ENCODE measurements at regions not wholly inside any gene's neighbourhood (a gene's known extent, or its start where the extent isn't known, plus 50 kb on each side); places are given as distances from the start of the nearest gene placed in this dataset.

GRCh38 chr1:115227346-115228082 lies 110.5 kb downstream of the NGF start:
- H3K9me3 ChIP-seq (ENCODE audit: insufficient read depth in 2 of 2, low read depth in 1 of 2, low read length in 1 of 2), result no peaks in the 10 kb centered on the region
- no peaks in the 10 kb centered on the region for H4K20me1 ChIP-seq (replicated peaks in 1 of 2; ENCODE audit: control insufficient read depth in 1 of 2, insufficient read depth in 2 of 2, low read length in 2 of 2)
- H3K79me2 ChIP-seq (ENCODE audit: control insufficient read depth in 1 of 2, insufficient read depth in 2 of 2, low read length in 2 of 2), result no peaks in the 10 kb centered on the region
- 87% methylated on average over 8 of the region's 8 CpGs; no CpG with 5 or more reads in 1 of the 2 experiments for WGBS, 2 experiments (ENCODE audit: extremely low coverage in 1 of 2, insufficient coverage in 1 of 2, insufficient read length in 1 of 2, insufficient replicate concordance in 2 of 2, low coverage in 1 of 2, low lambda C conversion rate in 2 of 2, missing lambda C conversion rate in 1 of 2)
- POLR2A ChIA-PET (ENCODE audit: partially characterized antibody), result no interaction called here
- no peaks in the 10 kb centered on the region for H3K4me1 ChIP-seq (replicated peaks in 1 of 4; ENCODE audit: control insufficient read depth in 3 of 4, insufficient read depth in 4 of 4, low read length in 3 of 4)
- no peak overlapping the region for H2BK120ac ChIP-seq (replicated peaks; ENCODE audit: low read depth, low read length)
- no peak overlapping the region for H2BK5ac ChIP-seq (ENCODE audit: low read depth, low read length)
- FAIRE-seq (no peak), DNase-seq (ENCODE audit: low read depth in 1 of 2, low spot score in 2 of 2) (no peak)
- H3K4ac ChIP-seq (replicated peaks; ENCODE audit: insufficient read length, low read depth, low read length), result no peak overlapping the region
- no peak overlapping the region for H3K23ac ChIP-seq (ENCODE audit: insufficient read length)
- H3K56ac ChIP-seq (replicated peaks; ENCODE audit: insufficient read length, low read depth, low read length), result no peak overlapping the region
- H2BK12ac ChIP-seq (ENCODE audit: low read depth, low read length), result no peak overlapping the region
- no peak overlapping the region for H2BK20ac ChIP-seq (ENCODE audit: low read length)
- H2BK15ac ChIP-seq (ENCODE audit: low read length), result no peak overlapping the region
- no peak overlapping the region for H3K27ac ChIP-seq (ENCODE audit: low read depth, low read length)
- H2AK5ac ChIP-seq (ENCODE audit: low read depth, low read length), result no peak overlapping the region
- H3K23me2 ChIP-seq (ENCODE audit: low read depth, low read length), result no peaks in the 10 kb centered on the region
- H4K8ac ChIP-seq (ENCODE audit: extremely low read depth, insufficient read depth, low read length), result no peak overlapping the region
- H3K4me3 ChIP-seq (ENCODE audit: extremely low read depth in 1 of 4, insufficient read depth in 2 of 4, low read depth in 3 of 4, low read length in 4 of 4), result no peak overlapping the region
- no peak overlapping the region for H4K5ac ChIP-seq (ENCODE audit: insufficient read length, low read depth, low read length)
- H2AFZ ChIP-seq (ENCODE audit: low read length), result no peak overlapping the region
- H3K27me3 ChIP-seq (replicated peaks in 1 of 4; ENCODE audit: control insufficient read depth in 3 of 4, extremely low read depth in 1 of 4, insufficient read depth in 3 of 4, low read length in 3 of 4), result no peaks in the 10 kb centered on the region
- H3K79me1 ChIP-seq (ENCODE audit: low read depth, low read length), result no peaks in the 10 kb centered on the region
- no peak overlapping the region for H3K4me2 ChIP-seq (ENCODE audit: insufficient read depth in 1 of 2, low read depth in 2 of 2, low read length in 2 of 2)
- no peak overlapping the region for H3K9ac ChIP-seq (replicated peaks in 1 of 4; ENCODE audit: extremely low read depth in 1 of 4, low read depth in 3 of 4, low read length in 3 of 4)
- H3K14ac ChIP-seq (ENCODE audit: insufficient read length), result no peak overlapping the region
- H3K36me3 ChIP-seq (ENCODE audit: control insufficient read depth in 2 of 4, insufficient read depth in 4 of 4, low read length in 3 of 4), result no peaks in the 10 kb centered on the region
- no peak overlapping the region for H3K18ac ChIP-seq (ENCODE audit: extremely low read depth, low read length)
- no peak overlapping the region for H4K91ac ChIP-seq (replicated peaks; ENCODE audit: insufficient read length, low read length)
- CTCF ChIA-PET (ENCODE audit: partially characterized antibody), result interaction anchor here (1.0 to 1.5 kb wide), 2 partner anchors 48 to 80 kb away, joined by 3 read pairs; no protein-coding TSS in a partner anchor
- no peak for TF ChIP-seq BRCA1 (IDR thresholded peaks at IDR 0.05; ENCODE audit: low read depth, low read length)
- TF ChIP-seq SP1 (IDR thresholded peaks at IDR 0.05; ENCODE audit: low read depth, low read length), result no peak
- TF ChIP-seq HDAC6 (IDR thresholded peaks at IDR 0.05; ENCODE audit: low read depth, low read length), result no peak
- no peak for TF ChIP-seq EP300 (IDR thresholded peaks at IDR 0.05; ENCODE audit: borderline replicate concordance in 1 of 2, low read depth in 2 of 2, low read length in 2 of 2)
- no peak for TF ChIP-seq GABPA (IDR thresholded peaks at IDR 0.05; ENCODE audit: borderline replicate concordance, insufficient read depth, low read length)
- no peak for TF ChIP-seq GTF2F1 (IDR thresholded peaks at IDR 0.05; ENCODE audit: borderline replicate concordance, low read depth, low read length)
- TF ChIP-seq SIRT6 (IDR thresholded peaks at IDR 0.05; ENCODE audit: low read length), result no peak
- no peak for TF ChIP-seq POLR2AphosphoS5 (IDR thresholded peaks at IDR 0.05; ENCODE audit: low read depth, low read length)
- no peak for TF ChIP-seq MAX (IDR thresholded peaks at IDR 0.05)
- TF ChIP-seq KDM4A (IDR thresholded peaks at IDR 0.05; ENCODE audit: low read depth, low read length, severe bottlenecking), result no peak
- no peak for TF ChIP-seq HDAC2 (IDR thresholded peaks at IDR 0.05; ENCODE audit: borderline replicate concordance in 1 of 2, low read depth in 2 of 2, low read length in 2 of 2)
- TF ChIP-seq SAP30 (IDR thresholded peaks at IDR 0.05; ENCODE audit: insufficient read depth, insufficient replicate concordance, low read length), result no peak

Measured in H1 (cell line).